ENCODE measurements at regions not wholly inside any gene's neighbourhood (a gene's known extent, or its start where the extent isn't known, plus 50 kb on each side); places are given as distances from the start of the nearest gene placed in this dataset.

DNA sequence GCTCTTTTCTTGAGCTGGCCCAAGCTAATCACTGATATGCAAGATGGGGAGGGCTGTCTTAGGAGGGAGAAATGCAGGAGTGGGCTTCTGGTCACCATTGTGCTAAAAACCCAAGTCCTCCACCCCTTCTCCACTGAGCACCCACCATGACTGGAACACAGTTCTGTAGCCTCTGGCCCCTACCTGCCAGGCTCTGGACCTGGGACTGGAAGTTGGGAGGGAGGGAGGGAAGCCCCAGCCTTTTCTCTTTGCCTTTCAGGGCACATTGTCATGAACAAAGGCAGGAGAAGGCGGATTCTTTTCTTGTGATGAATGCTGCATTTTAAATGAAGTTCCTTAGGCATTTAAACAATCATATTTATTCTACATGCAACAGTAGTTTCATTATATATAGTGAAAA lies 559.1 kb upstream of the TRPC7 start:
- Histone ChIP-seq H3K4me3 (no peak overlapping the region), H3K9me3 (no peaks in the 10 kb centered on the region), H3K4me1 (no peaks in the 10 kb centered on the region), H3K27me3 (no peaks in the 10 kb centered on the region), H3K27ac (no peak overlapping the region), H3K36me3 (no peaks in the 10 kb centered on the region)
- TF ChIP-seq, protein P1, sequence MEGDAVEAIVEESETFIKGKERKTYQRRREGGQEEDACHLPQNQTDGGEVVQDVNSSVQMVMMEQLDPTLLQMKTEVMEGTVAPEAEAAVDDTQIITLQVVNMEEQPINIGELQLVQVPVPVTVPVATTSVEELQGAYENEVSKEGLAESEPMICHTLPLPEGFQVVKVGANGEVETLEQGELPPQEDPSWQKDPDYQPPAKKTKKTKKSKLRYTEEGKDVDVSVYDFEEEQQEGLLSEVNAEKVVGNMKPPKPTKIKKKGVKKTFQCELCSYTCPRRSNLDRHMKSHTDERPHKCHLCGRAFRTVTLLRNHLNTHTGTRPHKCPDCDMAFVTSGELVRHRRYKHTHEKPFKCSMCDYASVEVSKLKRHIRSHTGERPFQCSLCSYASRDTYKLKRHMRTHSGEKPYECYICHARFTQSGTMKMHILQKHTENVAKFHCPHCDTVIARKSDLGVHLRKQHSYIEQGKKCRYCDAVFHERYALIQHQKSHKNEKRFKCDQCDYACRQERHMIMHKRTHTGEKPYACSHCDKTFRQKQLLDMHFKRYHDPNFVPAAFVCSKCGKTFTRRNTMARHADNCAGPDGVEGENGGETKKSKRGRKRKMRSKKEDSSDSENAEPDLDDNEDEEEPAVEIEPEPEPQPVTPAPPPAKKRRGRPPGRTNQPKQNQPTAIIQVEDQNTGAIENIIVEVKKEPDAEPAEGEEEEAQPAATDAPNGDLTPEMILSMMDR (IDR thresholded peaks at IDR 0.05), result no peak
- TF ChIP-seq POLR2A (IDR thresholded peaks at IDR 0.05), result no peak
- no peak for DNase-seq
- WGBS, 2 donors, result 20 to 25% methylated on average over 1 of the region's 1 CpG
- intact Hi-C loops (cut with DNase I), result no loop called here

GRCh38 chr5:136910625-136911024 lies 545.3 kb upstream of the TRPC7 start:
- Histone ChIP-seq H3K27ac (no peak overlapping the region), H3K4me3 (no peak overlapping the region), H3K36me3 (no peaks in the 10 kb centered on the region), H3K4me1 (no peaks in the 10 kb centered on the region), H3K27me3 (no peaks in the 10 kb centered on the region), H3K9me3 (no peaks in the 10 kb centered on the region)
- WGBS, 2 donors, result 83 to 92% methylated on average over 1 to 2 of the region's 2 CpGs
- TF ChIP-seq POLR2A (IDR thresholded peaks at IDR 0.05), result no peak
- TF ChIP-seq, protein P1 (IDR thresholded peaks at IDR 0.05), result no peak
- intact Hi-C loops (cut with DNase I), result no loop called here
- no peak for DNase-seq

GRCh38 chr5:136909906-136910305 lies 544.6 kb upstream of the TRPC7 start:
- no peak for DNase-seq
- no peaks in the 10 kb centered on the region for H3K4me1 ChIP-seq
- no peaks in the 10 kb centered on the region for H3K27me3 ChIP-seq
- no peak overlapping the region for H3K27ac ChIP-seq
- no peaks in the 10 kb centered on the region for H3K36me3 ChIP-seq
- no peaks in the 10 kb centered on the region for H3K9me3 ChIP-seq
- intact Hi-C loops (cut with DNase I), result no loop called here
- 67 to 73% methylated on average over 2 of the region's 2 CpGs for WGBS, 2 donors
- TF ChIP-seq, protein P1 (IDR thresholded peaks at IDR 0.05), result no peak
- no peak for TF ChIP-seq POLR2A (IDR thresholded peaks at IDR 0.05)
- H3K4me3 ChIP-seq, result no peak overlapping the region

DNA sequence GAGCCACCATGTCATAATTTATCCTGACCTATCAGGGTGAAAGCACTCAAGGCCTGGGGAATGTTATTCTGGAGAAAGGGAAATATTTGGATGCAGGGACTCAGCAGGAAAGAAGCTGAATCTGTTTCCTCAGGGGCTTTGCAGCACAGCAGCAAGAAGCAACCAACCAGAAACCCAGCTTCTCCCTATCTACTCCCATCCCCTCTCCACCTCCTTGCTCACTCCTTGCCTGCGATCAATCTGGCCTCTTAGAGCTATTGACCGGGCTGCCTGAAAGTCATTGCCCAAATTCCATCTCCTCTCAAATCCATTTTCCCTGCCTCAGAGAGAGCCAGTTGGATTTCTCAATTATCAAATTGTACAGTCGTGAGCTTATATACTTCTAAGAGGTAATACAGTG lies 542.0 kb upstream of the TRPC7 start:
- no peaks in the 10 kb centered on the region for H3K4me1 ChIP-seq

GRCh38 chr5:136906545-136906944 lies 541.2 kb upstream of the TRPC7 start:
- Histone ChIP-seq H3K27ac (no peak overlapping the region), H3K4me1 (no peaks in the 10 kb centered on the region), H3K27me3 (no peaks in the 10 kb centered on the region), H3K4me3 (no peak overlapping the region), H3K36me3 (no peaks in the 10 kb centered on the region), H3K9me3 (no peaks in the 10 kb centered on the region)
- DNase-seq, result no peak
- TF ChIP-seq, protein P1 (IDR thresholded peaks at IDR 0.05), result no peak
- TF ChIP-seq POLR2A (IDR thresholded peaks at IDR 0.05), result no peak
- intact Hi-C loops (cut with DNase I), result no loop called here
- WGBS, 2 donors, result 38 to 80% methylated on average over 1 of the region's 1 CpG

More for the DNA sequence above, 542.0 kb upstream of the TRPC7 start:
- no peaks in the 10 kb centered on the region for H3K9me3 ChIP-seq
- TF ChIP-seq, protein P1 (IDR thresholded peaks at IDR 0.05), result no peak
- no peak for TF ChIP-seq POLR2A (IDR thresholded peaks at IDR 0.05)
- whole genome bisulfite sequencing, 2 donors, result 67 to 87% methylated on average over 3 of the region's 3 CpGs
- no peak overlapping the region for H3K4me3 ChIP-seq
- no peak overlapping the region for H3K27ac ChIP-seq
- no peaks in the 10 kb centered on the region for H3K27me3 ChIP-seq
- DNase-seq, result no peak
- no peaks in the 10 kb centered on the region for H3K36me3 ChIP-seq
- intact Hi-C loops (cut with DNase I), result no loop called here
